NCI-H446 treated with DMSO at 0.1 percent for 48 hours (cell line): ENCODE measurements at regions not wholly inside any gene's neighbourhood (a gene's known extent, or its start where the extent isn't known, plus 50 kb on each side); places are given as distances from the start of the nearest gene placed in this dataset.
"Not testable (repeated sequence)": the region's sequence is repeated elsewhere in the genome, so short reads cannot be mapped to it uniquely, and the experiment has no call there.

Source experiments
- DNase-seq: peaks from one replicate; lab custom pipeline; 2025; lab: John Stamatoyannopoulos, UW

- DNase-seq, result not testable (repeated sequence)
Measured at GRCh38 chr1:149700220-149700619, 82.3 kb upstream of the FCGR1A start.

DNA sequence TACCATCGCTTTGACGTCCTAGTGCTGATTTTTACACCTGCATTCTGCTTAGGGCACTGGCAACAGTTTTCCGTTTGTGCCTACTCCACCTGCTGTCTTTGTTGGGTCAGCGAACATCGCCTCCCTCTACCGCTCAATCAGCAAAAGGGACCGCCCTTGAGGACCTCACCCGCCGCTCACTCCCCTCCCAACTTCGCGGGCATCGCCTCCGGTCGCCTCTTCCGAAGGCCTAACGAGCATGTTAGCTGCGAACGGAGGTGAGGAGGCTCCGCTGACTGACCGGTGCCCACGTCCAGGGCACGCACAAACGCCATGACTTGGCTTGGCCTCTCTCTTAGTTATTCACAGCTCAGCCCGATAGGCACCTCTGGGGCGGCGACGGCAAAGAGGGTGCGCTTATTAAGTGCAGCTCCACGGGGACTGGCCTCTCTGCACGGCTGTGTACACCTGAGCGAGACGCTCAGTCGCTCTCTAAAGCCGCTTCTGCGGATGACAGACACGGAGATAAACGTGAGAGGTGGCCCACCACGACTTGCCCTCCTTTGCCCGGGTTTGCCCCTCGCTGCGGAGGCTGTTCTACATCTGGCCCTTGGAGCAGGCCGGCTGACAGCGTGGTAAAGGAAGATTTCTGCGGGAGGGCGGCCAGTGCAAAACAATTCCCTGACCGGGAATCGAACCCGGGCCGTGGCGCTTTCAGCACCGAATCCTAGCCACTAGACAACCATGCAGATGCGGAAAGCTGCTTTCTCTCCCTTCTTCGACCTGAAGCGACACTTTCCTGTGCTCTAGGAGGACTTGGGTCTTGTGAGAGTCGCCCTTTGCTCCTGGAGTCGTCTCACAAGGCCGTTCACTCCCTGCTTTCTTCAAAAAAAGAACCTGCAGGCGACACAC, 81.6 kb upstream of the FCGR1A start:
- not testable (repeated sequence) for DNase-seq

DNA sequence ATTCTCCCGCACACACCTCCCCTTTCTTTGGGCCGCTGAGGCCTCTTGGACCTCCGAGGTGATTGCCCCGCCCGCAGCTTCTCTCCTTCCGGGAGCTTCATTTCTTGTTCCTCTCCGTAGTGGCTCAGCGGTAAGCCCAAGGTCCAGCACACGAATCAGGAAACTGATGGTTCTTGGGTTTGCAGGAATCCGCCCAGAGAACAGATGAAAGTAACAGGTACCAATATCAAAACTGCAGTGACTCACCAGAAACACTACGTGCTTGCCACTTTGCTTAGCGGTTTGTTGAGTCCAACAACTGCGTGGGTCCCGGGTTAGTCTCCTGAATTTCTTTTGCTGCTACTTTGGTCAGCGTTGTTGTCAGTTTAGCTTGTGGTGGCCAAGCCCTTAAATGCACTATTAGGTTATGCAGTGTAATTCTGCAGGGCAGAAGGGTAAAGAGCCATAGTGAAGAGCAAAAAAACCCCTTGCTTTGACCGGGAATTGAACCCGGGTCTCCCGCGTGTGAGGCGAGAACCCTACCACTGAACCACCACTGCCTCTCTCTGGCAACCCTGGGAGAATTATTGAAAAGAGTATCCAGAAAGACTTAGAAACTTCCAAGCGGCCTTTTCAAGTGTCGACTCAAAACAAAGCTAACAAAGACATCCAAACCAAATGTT, 74.2 kb upstream of the FCGR1A start:
- DNase-seq, result not testable (repeated sequence)

DNA sequence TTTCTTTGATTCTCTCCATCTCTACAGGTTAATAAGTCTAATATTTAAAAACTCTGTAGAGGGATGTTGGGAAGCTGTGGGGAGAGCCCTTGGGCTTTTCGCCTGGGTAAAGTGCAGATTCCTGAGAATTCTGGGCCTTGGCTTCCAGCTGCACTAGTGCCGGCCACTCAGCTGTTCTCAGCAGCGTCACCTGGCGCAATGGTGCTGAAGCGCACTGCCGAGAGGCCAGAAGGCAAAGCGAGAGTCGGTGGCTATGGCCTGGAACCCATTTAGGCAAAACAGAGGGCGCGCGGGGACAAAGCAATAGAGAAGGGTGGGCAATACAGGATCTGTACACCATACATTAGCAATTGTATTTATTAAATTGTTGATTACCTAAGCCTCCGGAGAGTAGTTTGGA, 70.8 kb upstream of the FCGR1A start:
- DNase-seq, result not testable (repeated sequence)

DNA sequence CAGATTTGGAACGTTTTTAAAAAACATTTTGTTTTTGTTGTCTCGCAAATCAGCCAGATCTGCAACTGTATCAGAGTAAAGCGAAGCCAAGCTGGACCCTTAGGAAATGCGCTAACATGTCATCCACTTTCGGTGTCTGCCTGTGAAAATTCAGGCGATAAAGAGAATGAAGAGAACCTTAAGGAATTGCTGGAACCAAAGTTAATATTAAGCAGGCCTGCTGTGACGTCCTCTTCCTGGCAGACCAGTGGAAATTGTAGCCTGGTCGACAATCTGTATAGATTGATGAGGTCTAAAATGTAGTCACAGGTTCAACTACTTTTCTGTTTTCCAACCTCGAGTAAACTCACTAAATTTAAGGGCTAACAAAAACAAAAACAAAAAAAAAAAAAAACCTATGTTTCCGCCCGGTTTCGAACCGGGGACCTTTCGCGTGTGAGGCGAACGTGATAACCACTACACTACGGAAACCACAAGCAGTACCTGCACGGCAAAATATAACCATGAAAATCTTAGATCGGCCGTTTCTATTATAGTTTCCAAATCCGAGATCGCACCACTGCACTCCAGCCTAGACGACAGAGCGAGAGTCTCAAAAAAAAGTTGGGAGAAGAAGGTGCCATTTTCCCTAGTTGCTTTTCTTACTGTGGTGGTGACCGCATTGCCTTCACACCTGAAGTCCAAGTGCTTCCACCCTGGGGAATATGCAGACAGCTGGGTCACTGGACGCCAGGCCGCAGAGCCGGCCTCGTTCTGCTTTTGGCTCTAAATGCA, 70.2 kb upstream of the FCGR1A start:
- DNase-seq, result not testable (repeated sequence)

- not testable (repeated sequence) for DNase-seq
Measured at GRCh38 chr1:149713513-149713912, 69.0 kb upstream of the FCGR1A start.

DNA sequence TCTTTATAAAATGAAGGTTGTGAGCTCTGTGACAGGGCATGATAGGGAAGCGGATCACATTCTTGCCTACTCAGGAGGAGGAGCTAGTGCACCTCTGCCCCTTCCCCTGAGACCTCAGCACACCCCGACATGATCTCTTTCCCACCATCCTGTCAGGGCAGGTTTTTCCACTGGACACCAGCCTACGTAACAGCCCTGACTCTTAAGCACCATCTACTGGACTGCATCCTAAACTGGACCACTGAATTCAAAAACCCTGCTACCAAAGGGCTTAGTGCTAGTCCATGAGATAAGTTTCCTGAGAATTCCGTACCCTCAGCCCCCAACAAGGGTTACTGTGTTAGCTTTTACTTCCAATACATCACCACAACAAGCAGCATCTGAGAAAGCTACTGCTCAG, 68.5 kb upstream of the FCGR1A start:
- DNase-seq, result not testable (repeated sequence)

- DNase-seq, result not testable (repeated sequence)
Measured at GRCh38 chr1:149724618-149725302, 57.7 kb upstream of the FCGR1A start.

GRCh38 chr1:149726688-149727087, 55.8 kb upstream of the FCGR1A start:
- DNase-seq, result not testable (repeated sequence)

GRCh38 chr1:149728598-149728997, 53.9 kb upstream of the FCGR1A start:
- not testable (repeated sequence) for DNase-seq
